LHCN-M2 (cell line): ENCODE measurements at regions not wholly inside any gene's neighbourhood (a gene's known extent, or its start where the extent isn't known, plus 50 kb on each side); places are given as distances from the start of the nearest gene placed in this dataset.
A peak's percentile ranks its signal among the peaks of the same experiment; 100 is the strongest.
"Not testable (repeated sequence)": the region's sequence is repeated elsewhere in the genome, so short reads cannot be mapped to it uniquely, and the experiment has no call there.

Source experiments
- DNase-seq: peaks from one replicate; pipeline ENCODE4 v3.0.0-alpha.2; 2012; ENCODE audit warnings: low read depth

GRCh38 chr7:53087274-53087673 lies 51.8 kb downstream of the POM121L12 start:
- DNase-seq, result no peak

DNA sequence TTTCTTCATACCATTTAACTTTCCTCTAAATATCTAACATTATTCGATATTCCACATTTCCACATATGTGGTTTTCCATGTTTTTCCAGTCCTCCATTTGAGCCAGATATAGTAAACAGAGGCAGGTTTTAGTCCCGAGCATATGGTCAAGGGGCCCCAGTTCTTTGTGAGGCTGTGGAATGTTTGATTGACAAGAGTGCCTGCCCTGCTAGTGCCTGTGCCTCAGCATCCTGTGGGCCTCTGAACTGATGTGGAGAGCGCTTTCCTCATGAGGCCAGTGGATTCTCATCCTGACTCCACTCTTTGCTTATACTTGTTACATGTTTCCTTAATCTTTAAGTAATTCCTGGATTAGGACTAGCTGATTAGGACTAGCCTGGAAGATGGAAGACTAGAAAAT lies 58.8 kb downstream of the POM121L12 start:
- DNase-seq, result no peak

- DNase-seq, result no peak
Measured at GRCh38 chr7:53094827-53095226, 59.4 kb downstream of the POM121L12 start.

DNA sequence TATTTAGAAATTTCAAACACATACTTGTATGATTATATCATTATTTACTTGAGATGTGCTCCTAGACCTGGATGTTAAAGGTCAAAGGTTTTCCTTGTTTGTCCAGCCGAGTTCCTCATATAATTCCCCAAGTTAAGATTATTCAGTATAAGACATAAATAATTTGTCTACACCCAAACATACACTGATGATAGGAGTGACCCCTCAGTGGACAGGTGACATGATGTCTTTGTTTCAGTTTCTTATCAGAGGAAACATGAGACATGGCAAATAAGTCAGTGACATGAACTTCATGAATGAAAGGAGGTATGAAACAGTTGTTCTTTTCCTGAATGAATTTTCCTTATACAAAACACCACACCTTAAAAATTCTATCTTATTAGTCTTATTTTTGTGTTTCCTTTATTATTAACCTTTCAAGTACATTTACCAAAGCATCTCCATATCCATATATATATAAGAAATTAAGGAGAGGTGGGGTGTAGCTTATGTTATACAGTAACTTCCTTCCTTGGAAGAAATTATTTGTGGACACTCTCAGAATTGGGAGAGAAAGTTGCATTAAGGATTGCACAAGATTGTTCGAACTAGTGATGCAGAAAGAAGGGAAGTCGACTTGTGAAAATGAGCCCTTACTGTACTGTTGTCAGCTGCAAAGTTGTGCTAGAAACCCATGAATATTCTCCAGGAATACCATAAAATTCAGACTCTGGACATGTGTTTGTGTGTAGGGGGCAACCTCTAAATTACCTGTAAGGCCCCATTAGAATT lies 60.5 kb downstream of the POM121L12 start:
- no peak for DNase-seq

DNA sequence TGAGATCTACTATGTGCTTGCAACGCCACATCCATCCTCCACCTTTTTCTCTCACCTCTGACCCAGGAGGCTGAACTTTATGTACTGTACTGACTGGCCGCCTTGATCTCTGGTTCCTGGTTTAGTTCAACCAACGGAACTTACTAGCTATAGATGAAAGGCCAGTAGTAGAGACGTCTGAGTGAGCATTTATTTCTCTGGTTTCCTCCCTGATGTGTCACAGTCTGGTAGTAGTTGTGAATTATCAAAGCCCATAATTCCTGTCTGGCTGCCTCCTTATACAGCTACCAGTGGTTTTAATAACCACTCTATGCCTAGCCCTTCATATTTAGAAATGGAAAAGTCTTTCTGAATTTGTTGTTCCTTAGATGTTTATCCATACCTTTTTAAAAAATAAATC lies 64.7 kb downstream of the POM121L12 start:
- DNase-seq, result no peak

GRCh38 chr7:53101026-53101425 lies 65.6 kb downstream of the POM121L12 start:
- DNase-seq, result no peak

DNA sequence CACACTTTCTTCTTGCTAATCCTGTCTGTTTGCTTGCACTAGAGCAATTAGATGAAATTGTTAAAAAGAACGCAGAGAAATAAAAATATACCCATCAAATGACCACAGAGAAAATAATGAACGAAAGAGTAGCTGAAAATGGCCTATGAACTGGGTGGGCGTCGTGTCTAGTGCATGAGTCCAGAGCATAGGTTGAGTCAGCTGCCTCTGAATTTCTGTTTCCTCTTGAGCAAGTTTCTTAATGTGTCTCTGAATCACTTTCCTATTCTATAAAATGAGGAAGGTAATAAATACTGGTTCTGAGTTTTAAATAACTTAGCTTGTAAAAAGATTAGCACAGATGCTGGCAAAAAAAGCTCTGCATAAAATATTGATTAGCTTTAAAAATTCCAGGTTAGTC lies 75.0 kb downstream of the POM121L12 start:
- DNase-seq, result peak; percentile 14

- DNase-seq, result peak; percentile 74
Measured at GRCh38 chr7:53111031-53111430, 75.6 kb downstream of the POM121L12 start.

- no peak for DNase-seq
Measured at GRCh38 chr7:53113424-53113823, 78.0 kb downstream of the POM121L12 start.

- peak; percentile 39 for DNase-seq
Measured at GRCh38 chr7:53119514-53119941, 84.1 kb downstream of the POM121L12 start.

DNA sequence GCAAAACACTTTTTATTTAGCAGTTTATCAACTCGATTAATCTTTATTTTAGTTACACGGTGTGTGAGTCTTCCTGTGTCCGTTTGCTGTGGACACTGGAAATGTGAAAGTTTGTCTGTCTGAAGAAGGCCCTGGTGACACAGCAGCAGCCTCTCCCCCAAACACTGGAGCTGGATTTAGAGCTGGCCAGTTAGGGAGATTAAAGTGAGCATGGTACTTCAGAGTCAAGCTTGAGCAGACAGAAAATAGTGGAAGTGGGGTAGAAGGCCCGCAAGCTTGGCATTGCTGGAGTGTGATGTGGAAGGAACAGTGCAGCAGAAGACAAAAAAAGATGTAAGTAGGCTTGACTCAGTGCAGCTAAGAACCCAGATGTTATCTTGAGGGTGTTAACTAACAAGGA lies 85.9 kb downstream of the POM121L12 start:
- no peak for DNase-seq

DNA sequence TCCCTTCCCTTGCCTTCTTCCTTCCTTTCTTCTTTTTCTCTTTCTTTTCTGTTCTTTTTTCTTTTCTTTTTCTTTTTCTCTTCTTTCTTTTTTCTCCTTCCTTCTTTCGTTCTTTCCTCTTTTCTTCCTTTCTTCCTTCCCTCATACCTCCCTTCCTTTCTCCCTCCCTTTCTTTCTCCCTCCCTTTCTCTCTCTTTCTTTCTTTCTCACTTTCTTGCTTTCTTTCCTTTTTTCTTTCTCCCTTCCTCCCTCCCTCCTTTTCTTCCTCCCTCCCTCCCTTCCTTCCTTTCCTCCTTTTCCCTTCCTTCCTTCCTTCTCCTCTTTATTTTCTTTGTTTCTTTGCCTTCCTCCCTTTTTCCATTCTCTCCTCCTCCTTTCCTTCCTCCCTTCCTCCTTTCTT lies 96.3 kb downstream of the POM121L12 start:
- no peak for DNase-seq

GRCh38 chr7:53151496-53151895 lies 116.1 kb downstream of the POM121L12 start:
- no peak for DNase-seq

- DNase-seq, result not testable (repeated sequence)
Measured at GRCh38 chr7:53187184-53187583, 151.8 kb downstream of the POM121L12 start.

DNA sequence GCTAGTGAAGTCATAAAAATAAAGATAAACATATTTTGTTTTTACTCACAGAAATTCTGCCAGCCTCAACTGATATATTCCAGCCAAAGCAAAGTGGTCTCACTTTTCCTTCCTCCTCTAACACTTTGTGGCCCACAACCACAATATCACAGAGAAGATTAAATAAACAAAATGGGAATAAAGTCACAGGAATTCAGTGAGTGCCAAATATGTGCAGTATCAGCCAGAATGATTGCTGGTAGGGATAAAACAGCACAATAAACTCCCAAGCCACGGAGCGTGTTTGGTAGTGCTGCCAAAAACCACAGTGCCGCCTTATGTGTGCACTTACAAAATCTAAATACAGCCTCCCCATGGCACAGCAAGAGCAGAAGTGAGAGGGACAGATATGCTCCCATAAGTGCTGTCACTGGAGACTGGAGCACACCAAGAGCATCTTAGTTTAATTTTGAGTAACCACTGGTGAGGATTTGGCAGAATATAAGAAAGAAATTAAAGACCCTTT lies 155.8 kb downstream of the POM121L12 start:
- DNase-seq, result no peak

- DNase-seq, result no peak
Measured at GRCh38 chr7:53191836-53192443, 156.5 kb downstream of the POM121L12 start.

GRCh38 chr7:53205006-53205405 lies 169.6 kb downstream of the POM121L12 start:
- no peak for DNase-seq

DNA sequence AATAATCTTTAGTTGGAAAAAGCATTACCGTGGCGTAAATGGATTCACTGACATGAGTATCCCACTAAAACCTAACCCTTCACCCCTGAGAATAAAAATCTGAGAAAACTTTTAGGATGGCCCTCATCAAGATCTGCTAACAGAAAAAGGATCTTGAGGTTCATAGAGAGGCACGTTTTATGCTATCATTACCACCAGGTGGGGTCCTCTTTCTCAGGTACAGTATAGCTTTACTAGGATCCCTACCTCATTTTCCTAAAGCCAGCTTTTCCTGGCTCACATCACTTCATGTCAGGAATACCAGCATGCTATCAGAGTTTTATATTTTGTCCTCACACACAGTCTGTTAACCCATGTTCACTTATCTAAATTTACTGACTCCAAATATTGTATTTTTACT lies 173.7 kb downstream of the POM121L12 start:
- no peak for DNase-seq

DNA sequence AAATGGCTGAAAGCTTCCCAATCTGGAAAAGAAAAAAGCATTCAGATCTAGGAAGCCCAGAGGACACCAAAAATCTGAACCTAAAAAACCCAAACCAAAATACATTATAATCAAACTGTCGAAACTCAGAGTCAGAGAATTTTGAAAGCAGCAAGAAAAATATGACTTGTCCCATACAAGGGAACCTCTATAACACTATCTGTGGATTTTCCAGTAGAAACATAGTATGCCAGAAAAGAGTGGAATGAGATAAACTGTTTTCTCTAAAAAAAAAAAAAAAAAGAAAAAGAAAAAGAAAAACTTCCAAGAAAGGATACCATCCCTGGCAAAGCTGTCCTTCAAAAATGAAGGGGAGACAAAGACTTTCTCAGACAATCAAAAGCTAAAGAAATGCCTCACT lies 179.0 kb downstream of the POM121L12 start:
- DNase-seq, result no peak

DNA sequence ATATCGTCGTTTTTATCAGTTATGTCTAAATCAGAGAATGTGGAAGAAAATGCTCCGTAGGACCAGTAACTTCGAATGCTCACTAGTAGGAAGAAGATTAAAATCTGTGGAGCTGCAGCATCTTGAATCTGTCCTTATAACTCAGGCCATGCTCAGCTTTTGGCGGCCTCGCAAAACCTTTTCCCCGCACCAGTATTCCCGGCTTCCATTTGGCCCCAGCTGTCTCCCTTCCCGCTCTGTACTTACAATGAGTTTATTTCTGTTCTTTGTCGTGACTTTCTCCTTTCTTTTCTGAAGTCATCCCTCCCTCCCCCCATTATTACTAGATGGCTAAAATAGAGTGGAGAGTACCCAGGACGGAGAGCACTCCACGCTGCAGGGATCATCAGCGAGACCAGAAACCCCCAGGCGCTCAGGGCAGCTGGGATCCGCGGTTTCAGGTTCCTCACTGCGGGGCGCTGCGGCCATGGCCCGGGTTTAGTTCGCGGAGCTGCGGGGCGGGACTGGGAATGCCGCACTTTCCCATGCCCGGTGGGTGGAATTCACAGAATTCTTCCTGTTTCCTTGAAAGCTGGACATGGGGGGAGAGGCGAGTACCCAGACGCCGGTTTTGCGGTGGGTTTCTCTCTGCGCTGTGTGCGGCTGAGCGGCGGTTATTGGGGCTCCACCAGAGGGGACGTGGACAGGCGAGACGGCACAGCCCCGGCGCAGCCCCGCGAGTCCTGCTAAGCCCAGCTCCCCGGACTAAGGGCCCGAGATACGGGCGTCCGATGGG lies 183.5 kb downstream of the POM121L12 start:
- DNase-seq, result peak; percentile 1

- DNase-seq, result no peak
Measured at GRCh38 chr7:53229202-53229601, 193.8 kb downstream of the POM121L12 start.

DNA sequence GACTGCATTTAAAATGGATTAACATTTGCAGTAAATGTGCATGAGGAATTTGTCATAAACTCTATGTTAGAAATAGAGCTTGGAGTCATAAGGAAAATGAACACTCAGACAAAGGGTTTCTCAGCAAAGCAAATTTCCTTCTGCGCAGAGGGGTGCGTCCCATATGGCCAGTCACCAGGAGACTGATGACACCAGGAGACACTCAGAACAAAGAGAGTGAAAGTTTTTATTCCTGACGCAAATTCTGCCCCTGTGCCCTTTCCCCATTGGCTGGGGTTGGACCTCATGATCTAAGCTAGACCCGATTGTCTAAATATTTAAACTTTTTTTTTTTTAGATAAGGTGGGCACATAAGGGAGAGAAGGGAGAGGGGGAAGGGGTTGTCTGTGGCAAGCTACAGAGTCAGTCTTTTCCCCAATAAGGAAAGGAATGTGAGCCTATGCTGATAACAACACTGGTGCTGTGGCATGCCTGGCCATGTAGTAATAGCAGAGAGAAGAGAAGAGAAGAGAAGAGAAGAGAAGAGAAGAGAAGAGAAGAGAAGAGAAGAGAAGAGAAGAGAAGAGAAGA lies 202.0 kb downstream of the POM121L12 start:
- no peak for DNase-seq
